ENCODE measurements at regions not wholly inside any gene's neighbourhood (a gene's known extent, or its start where the extent isn't known, plus 50 kb on each side); places are given as distances from the start of the nearest gene placed in this dataset.

- Histone ChIP-seq H2BK120ac (ENCODE audit: low read depth, low read length) (no peak overlapping the region), H2BK15ac (ENCODE audit: low read depth, poor library complexity, severe bottlenecking) (no peak overlapping the region), H3K23ac (ENCODE audit: low read length in 2 of 2) (no peak overlapping the region), H3K36me3 (ENCODE audit: control insufficient read depth in 1 of 2, insufficient read depth in 2 of 2, low read depth in 1 of 2, low read length in 2 of 2) (no peaks in the 10 kb centered on the region), H3K27ac (ENCODE audit: low read length, poor library complexity, severe bottlenecking) (no peak overlapping the region), H3K18ac (ENCODE audit: low read depth in 1 of 2, low read length in 2 of 2) (peak overlapping the region in 1 of 2 experiments; percentile 49), H3K9ac (ENCODE audit: low read length) (no peak overlapping the region), H2AFZ (ENCODE audit: low read depth, low read length) (no peak overlapping the region), H4K91ac (ENCODE audit: low read length) (no peak overlapping the region), H3K9me3 (ENCODE audit: control insufficient read depth, low read length) (no peaks in the 10 kb centered on the region), H2BK5ac (ENCODE audit: low read depth, low read length, poor library complexity, severe bottlenecking) (no peak overlapping the region), H3K14ac (ENCODE audit: low read length in 2 of 2) (no peak overlapping the region), H2BK12ac (ENCODE audit: low read length in 2 of 2) (no peak overlapping the region), H3K27me3 (ENCODE audit: control insufficient read depth in 1 of 2, insufficient read depth in 1 of 2, low read length in 2 of 2) (no peaks in the 10 kb centered on the region), H3K79me1 (replicated peaks; ENCODE audit: low read length, poor library complexity, severe bottlenecking) (no peaks in the 10 kb centered on the region), H3K4me3 (ENCODE audit: insufficient read depth in 1 of 2, low read depth in 1 of 2, low read length in 2 of 2) (no peak overlapping the region), H4K8ac (ENCODE audit: low read length) (no peak overlapping the region), H2AK5ac (ENCODE audit: low read length, severe bottlenecking) (no peak overlapping the region), H3K4ac (ENCODE audit: low read depth in 1 of 2, low read length in 2 of 2) (peak overlapping the region in 1 of 2 experiments; percentile 51), H3K4me2 (ENCODE audit: low read length, poor library complexity, severe bottlenecking) (no peak overlapping the region), H3K4me1 (ENCODE audit: control insufficient read depth, insufficient read depth, low read depth, low read length) (no peaks in the 10 kb centered on the region)
- DNase-seq = no peak
- WGBS = 94% methylated on average over 5 of the region's 5 CpGs
These were observed 149.6 kb upstream of the PRPS1L1 start for GRCh38 chr7:18177129-18177814.

- H3K4me3 ChIP-seq (ENCODE audit: insufficient read depth in 1 of 2, low read depth in 1 of 2, low read length in 2 of 2) = no peak overlapping the region
- H2AFZ ChIP-seq (ENCODE audit: low read depth, low read length) = no peak overlapping the region
- H3K4ac ChIP-seq (ENCODE audit: low read depth in 1 of 2, low read length in 2 of 2) = no peak overlapping the region
- H3K9ac ChIP-seq (ENCODE audit: low read length) = no peak overlapping the region
- H3K36me3 ChIP-seq (ENCODE audit: control insufficient read depth in 1 of 2, insufficient read depth in 2 of 2, low read depth in 1 of 2, low read length in 2 of 2) = no peaks in the 10 kb centered on the region
- no peak overlapping the region for H2BK5ac ChIP-seq (ENCODE audit: low read depth, low read length, poor library complexity, severe bottlenecking)
- H3K23ac ChIP-seq (ENCODE audit: low read length in 2 of 2) = no peak overlapping the region
- no peak overlapping the region for H3K14ac ChIP-seq (ENCODE audit: low read length in 2 of 2)
- no peak overlapping the region for H3K27ac ChIP-seq (ENCODE audit: low read length, poor library complexity, severe bottlenecking)
- peak; percentile 30 for DNase-seq
- no peaks in the 10 kb centered on the region for H3K27me3 ChIP-seq (ENCODE audit: control insufficient read depth in 1 of 2, insufficient read depth in 1 of 2, low read length in 2 of 2)
- no peak overlapping the region for H2BK12ac ChIP-seq (ENCODE audit: low read length in 2 of 2)
- WGBS = 82% methylated on average over 6 of the region's 7 CpGs
- H4K91ac ChIP-seq (ENCODE audit: low read length) = no peak overlapping the region
- H2BK15ac ChIP-seq (ENCODE audit: low read depth, poor library complexity, severe bottlenecking) = no peak overlapping the region
- no peaks in the 10 kb centered on the region for H3K4me1 ChIP-seq (ENCODE audit: control insufficient read depth, insufficient read depth, low read depth, low read length)
- H2BK120ac ChIP-seq (ENCODE audit: low read depth, low read length) = no peak overlapping the region
- no peak overlapping the region for H3K18ac ChIP-seq (ENCODE audit: low read depth in 1 of 2, low read length in 2 of 2)
- H4K8ac ChIP-seq (ENCODE audit: low read length) = no peak overlapping the region
- H2AK5ac ChIP-seq (ENCODE audit: low read length, severe bottlenecking) = no peak overlapping the region
- no peaks in the 10 kb centered on the region for H3K9me3 ChIP-seq (ENCODE audit: control insufficient read depth, low read length)
- H3K4me2 ChIP-seq (ENCODE audit: low read length, poor library complexity, severe bottlenecking) = no peak overlapping the region
- H3K79me1 ChIP-seq (replicated peaks; ENCODE audit: low read length, poor library complexity, severe bottlenecking) = no peaks in the 10 kb centered on the region
These were observed 150.4 kb upstream of the PRPS1L1 start for GRCh38 chr7:18177815-18178660.

GRCh38 chr7:18179093-18179492 is 151.4 kb upstream of the PRPS1L1 start:
- Histone ChIP-seq H3K79me1 (replicated peaks; ENCODE audit: low read length, poor library complexity, severe bottlenecking) (no peaks in the 10 kb centered on the region), H3K27ac (ENCODE audit: low read length, poor library complexity, severe bottlenecking) (no peak overlapping the region), H3K23ac (ENCODE audit: low read length in 2 of 2) (no peak overlapping the region), H3K4ac (ENCODE audit: low read depth in 1 of 2, low read length in 2 of 2) (no peak overlapping the region), H2BK5ac (ENCODE audit: low read depth, low read length, poor library complexity, severe bottlenecking) (no peak overlapping the region), H4K8ac (ENCODE audit: low read length) (no peak overlapping the region), H3K9ac (ENCODE audit: low read length) (no peak overlapping the region), H3K14ac (ENCODE audit: low read length in 2 of 2) (no peak overlapping the region), H3K4me3 (ENCODE audit: insufficient read depth in 1 of 2, low read depth in 1 of 2, low read length in 2 of 2) (no peak overlapping the region), H3K4me1 (ENCODE audit: control insufficient read depth, insufficient read depth, low read depth, low read length) (no peaks in the 10 kb centered on the region), H2BK15ac (ENCODE audit: low read depth, poor library complexity, severe bottlenecking) (no peak overlapping the region), H2AK5ac (ENCODE audit: low read length, severe bottlenecking) (no peak overlapping the region), H2AFZ (ENCODE audit: low read depth, low read length) (no peak overlapping the region), H2BK120ac (ENCODE audit: low read depth, low read length) (no peak overlapping the region), H2BK12ac (ENCODE audit: low read length in 2 of 2) (no peak overlapping the region), H3K4me2 (ENCODE audit: low read length, poor library complexity, severe bottlenecking) (no peak overlapping the region), H4K91ac (ENCODE audit: low read length) (no peak overlapping the region), H3K36me3 (ENCODE audit: control insufficient read depth in 1 of 2, insufficient read depth in 2 of 2, low read depth in 1 of 2, low read length in 2 of 2) (no peaks in the 10 kb centered on the region), H3K18ac (ENCODE audit: low read depth in 1 of 2, low read length in 2 of 2) (no peak overlapping the region), H3K27me3 (ENCODE audit: control insufficient read depth in 1 of 2, insufficient read depth in 1 of 2, low read length in 2 of 2) (no peaks in the 10 kb centered on the region), H3K9me3 (ENCODE audit: control insufficient read depth, low read length) (no peaks in the 10 kb centered on the region)
- DNase-seq = no peak

GRCh38 chr7:18180685-18181084 is 153.0 kb upstream of the PRPS1L1 start:
- Histone ChIP-seq H3K4me2 (ENCODE audit: low read length, poor library complexity, severe bottlenecking) (no peak overlapping the region), H3K79me1 (replicated peaks; ENCODE audit: low read length, poor library complexity, severe bottlenecking) (no peaks in the 10 kb centered on the region)

More at GRCh38 chr7:18180685-18181084, 153.0 kb upstream of the PRPS1L1 start:
- H3K4ac ChIP-seq (ENCODE audit: low read depth in 1 of 2, low read length in 2 of 2) = no peak overlapping the region
- H2BK5ac ChIP-seq (ENCODE audit: low read depth, low read length, poor library complexity, severe bottlenecking) = no peak overlapping the region
- no peak overlapping the region for H3K14ac ChIP-seq (ENCODE audit: low read length in 2 of 2)
- H3K9ac ChIP-seq (ENCODE audit: low read length) = no peak overlapping the region
- H3K18ac ChIP-seq (ENCODE audit: low read depth in 1 of 2, low read length in 2 of 2) = no peak overlapping the region
- H3K4me1 ChIP-seq (ENCODE audit: control insufficient read depth, insufficient read depth, low read depth, low read length) = no peaks in the 10 kb centered on the region
- no peak for DNase-seq
- no peaks in the 10 kb centered on the region for H3K36me3 ChIP-seq (ENCODE audit: control insufficient read depth in 1 of 2, insufficient read depth in 2 of 2, low read depth in 1 of 2, low read length in 2 of 2)
- no peak overlapping the region for H3K23ac ChIP-seq (ENCODE audit: low read length in 2 of 2)
- no peaks in the 10 kb centered on the region for H3K27me3 ChIP-seq (ENCODE audit: control insufficient read depth in 1 of 2, insufficient read depth in 1 of 2, low read length in 2 of 2)
- no peaks in the 10 kb centered on the region for H3K9me3 ChIP-seq (ENCODE audit: control insufficient read depth, low read length)
- H3K27ac ChIP-seq (ENCODE audit: low read length, poor library complexity, severe bottlenecking) = no peak overlapping the region
- no peak overlapping the region for H2BK15ac ChIP-seq (ENCODE audit: low read depth, poor library complexity, severe bottlenecking)
- H2BK12ac ChIP-seq (ENCODE audit: low read length in 2 of 2) = no peak overlapping the region
- H3K4me3 ChIP-seq (ENCODE audit: insufficient read depth in 1 of 2, low read depth in 1 of 2, low read length in 2 of 2) = no peak overlapping the region
- no peak overlapping the region for H2AK5ac ChIP-seq (ENCODE audit: low read length, severe bottlenecking)
- no peak overlapping the region for H2AFZ ChIP-seq (ENCODE audit: low read depth, low read length)
- H2BK120ac ChIP-seq (ENCODE audit: low read depth, low read length) = no peak overlapping the region
- no peak overlapping the region for H4K91ac ChIP-seq (ENCODE audit: low read length)
- no peak overlapping the region for H4K8ac ChIP-seq (ENCODE audit: low read length)
- no CpG with 5 or more reads among the region's 1 CpG for WGBS
